GM23248 (cell line): ENCODE measurements at regions not wholly inside any gene's neighbourhood (a gene's known extent, or its start where the extent isn't known, plus 50 kb on each side); places are given as distances from the start of the nearest gene placed in this dataset.

ENCODE experiments used
- EZH2 ChIP-seq: fragments of 200-600 bp; sonication (generic); IDR thresholded peaks from 2 replicates; pipeline ENCODE4 v1.6.1; 2018; ENCODE audit warnings: antibody characterized with exemption, mild to moderate bottlenecking; ENCODE audit not compliant: insufficient read depth, poor library complexity, severe bottlenecking
- EZH2phosphoT487 ChIP-seq: fragments of 200-600 bp; sonication (generic); IDR thresholded peaks from 2 replicates; pipeline ENCODE4 v1.6.1; 2018; ENCODE audit warnings: antibody characterized with exemption, moderate library complexity, mild to moderate bottlenecking, low read depth; ENCODE audit not compliant: insufficient read depth

- TF ChIP-seq EZH2 (no peak), EZH2phosphoT487 (no peak)
These were observed 452.6 kb upstream of the PKDCC start for GRCh38 chr2:41595240-41595639.
